ENCODE measurements at regions not wholly inside any gene's neighbourhood (a gene's known extent, or its start where the extent isn't known, plus 50 kb on each side); places are given as distances from the start of the nearest gene placed in this dataset.

- no peak for FAIRE-seq
These were observed 265.1 kb upstream of the PSMD7 start for GRCh38 chr16:74031551-74031950.

GRCh38 chr16:74030000-74030706 lies 266.5 kb upstream of the PSMD7 start:
- TF ChIP-seq CTCF (IDR thresholded peaks at IDR 0.05; ENCODE audit: insufficient read depth, missing control alignments), result no peak
- FAIRE-seq, result no peak
- no peak for DNase-seq (ENCODE audit: insufficient read length, low spot score)

More at GRCh38 chr16:74031551-74031950, 265.1 kb upstream of the PSMD7 start:
- no peak for TF ChIP-seq CTCF (IDR thresholded peaks at IDR 0.05; ENCODE audit: insufficient read depth, missing control alignments)
- DNase-seq (ENCODE audit: insufficient read length, low spot score), result no peak

- FAIRE-seq, result no peak
- no peak for TF ChIP-seq CTCF (IDR thresholded peaks at IDR 0.05; ENCODE audit: insufficient read depth, missing control alignments)
These were observed 267.4 kb upstream of the PSMD7 start for GRCh38 chr16:74029115-74029792.

GRCh38 chr16:74026373-74027281 lies 270.0 kb upstream of the PSMD7 start:
- no peak for FAIRE-seq
- no peak for TF ChIP-seq CTCF (IDR thresholded peaks at IDR 0.05; ENCODE audit: insufficient read depth, missing control alignments)
- DNase-seq (ENCODE audit: insufficient read length, low spot score), result no peak

More at GRCh38 chr16:74029115-74029792, 267.4 kb upstream of the PSMD7 start:
- no peak for DNase-seq (ENCODE audit: insufficient read length, low spot score)

GRCh38 chr16:74024953-74025352 lies 271.7 kb upstream of the PSMD7 start:
- FAIRE-seq (no peak), DNase-seq (ENCODE audit: insufficient read length, low spot score) (no peak)
- no peak for TF ChIP-seq CTCF (IDR thresholded peaks at IDR 0.05; ENCODE audit: insufficient read depth, missing control alignments)

GRCh38 chr16:74020095-74020670 lies 276.4 kb upstream of the PSMD7 start:
- no peak for TF ChIP-seq CTCF (IDR thresholded peaks at IDR 0.05; ENCODE audit: insufficient read depth, missing control alignments)
- FAIRE-seq (no peak), DNase-seq (ENCODE audit: insufficient read length, low spot score) (no peak)
